GM12864 (cell line): ENCODE measurements at regions not wholly inside any gene's neighbourhood (a gene's known extent, or its start where the extent isn't known, plus 50 kb on each side); places are given as distances from the start of the nearest gene placed in this dataset.

Source experiments
- DNase-seq: peaks from one replicate; pipeline ENCODE4 v3.0.0-alpha.2; 2011; ENCODE audit warnings: low read depth
- H3K4me3 ChIP-seq: 2 replicates; pipeline ENCODE4 v1.5.1; 2011; ENCODE audit warnings: mild to moderate bottlenecking, low read depth, low read length, control low read depth
- CTCF ChIP-seq: IDR thresholded peaks from 2 replicates; pipeline ENCODE4 v1.5.1; 2011; ENCODE audit warnings: low read depth, mild to moderate bottlenecking, moderate library complexity, low read length, control low read depth, inconsistent platforms; ENCODE audit errors: missing control alignments

GRCh38 chr5:33270671-33271070, 170.1 kb upstream of the TARS1 start:
- DNase-seq: no peak
- no peak for TF ChIP-seq CTCF
- H3K4me3 ChIP-seq: no peak overlapping the region

- no peak for DNase-seq
- TF ChIP-seq CTCF: no peak
- no peak overlapping the region for H3K4me3 ChIP-seq
Measured at GRCh38 chr5:33271606-33272005, 169.2 kb upstream of the TARS1 start.

GRCh38 chr5:33272288-33272687, 168.5 kb upstream of the TARS1 start:
- no peak overlapping the region for H3K4me3 ChIP-seq
- TF ChIP-seq CTCF: no peak
- DNase-seq: no peak

- TF ChIP-seq CTCF: no peak
- no peak for DNase-seq
Measured at GRCh38 chr5:33273985-33274384, 166.8 kb upstream of the TARS1 start.

GRCh38 chr5:33275391-33275790, 165.4 kb upstream of the TARS1 start:
- no peak for DNase-seq
- H3K4me3 ChIP-seq: no peak overlapping the region
- TF ChIP-seq CTCF: no peak

More at GRCh38 chr5:33273985-33274384, 166.8 kb upstream of the TARS1 start:
- H3K4me3 ChIP-seq: no peak overlapping the region

- no peak for DNase-seq
- TF ChIP-seq CTCF: no peak
- H3K4me3 ChIP-seq: no peak overlapping the region
Measured at GRCh38 chr5:33275921-33276627, 164.7 kb upstream of the TARS1 start.

GRCh38 chr5:33276628-33276950, 164.2 kb upstream of the TARS1 start:
- TF ChIP-seq CTCF: no peak
- no peak overlapping the region for H3K4me3 ChIP-seq
- no peak for DNase-seq
